ENCODE measurements at regions not wholly inside any gene's neighbourhood (a gene's known extent, or its start where the extent isn't known, plus 50 kb on each side); places are given as distances from the start of the nearest gene placed in this dataset.
A peak's percentile ranks its signal among the peaks of the same experiment; 100 is the strongest.

DNA sequence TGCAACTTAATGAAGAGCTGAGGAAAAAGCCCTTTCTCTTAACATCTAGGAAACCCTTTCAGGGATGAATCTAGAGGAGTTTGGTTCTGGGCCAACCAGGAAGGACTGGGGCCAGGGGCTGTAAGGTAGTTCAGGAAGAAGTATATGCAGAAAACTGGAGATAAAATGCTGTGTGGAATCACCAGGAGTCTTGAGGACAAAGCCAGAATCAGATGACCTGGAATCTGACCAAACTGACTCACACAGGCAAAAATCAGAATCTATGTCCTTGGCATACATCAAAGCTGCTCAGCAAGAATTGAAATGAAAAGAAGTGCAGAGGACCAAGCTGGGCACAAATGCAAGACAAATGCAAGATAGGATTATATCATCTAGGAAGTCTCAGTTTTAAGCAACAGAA lies 59.4 kb upstream of the ATP2C1 start:
- no peaks in the 10 kb centered on the region for H3K27me3 ChIP-seq (ENCODE audit: control insufficient read depth in 1 of 2, insufficient read depth in 2 of 2, low read length in 1 of 2)
- no peaks in the 10 kb centered on the region for H3K36me3 ChIP-seq (ENCODE audit: control insufficient read depth in 1 of 2, insufficient read depth in 2 of 2, low read length in 1 of 2)
- DNase-seq = no peak
- H3K27ac ChIP-seq (ENCODE audit: low read depth in 1 of 2, low read length in 2 of 2) = no peak overlapping the region
- H3K4me1 ChIP-seq (ENCODE audit: control insufficient read depth in 1 of 2, insufficient read depth in 2 of 2, low read length in 2 of 2) = peaks cover 0 to 2% of the 10 kb centered on the region in 2 donors
- intact Hi-C loops (cut with DNase I) = no loop called here
- H3K4me3 ChIP-seq (ENCODE audit: low read length in 2 of 2) = no peak overlapping the region
- ATAC-seq (ENCODE audit: low FRiP score) = no peak
- no peaks in the 10 kb centered on the region for H3K9me3 ChIP-seq (ENCODE audit: control insufficient read depth, low read length)

GRCh38 chr3:130835483-130835882 lies 58.4 kb upstream of the ATP2C1 start:
- Histone ChIP-seq H3K36me3 (ENCODE audit: control insufficient read depth in 1 of 2, insufficient read depth in 2 of 2, low read length in 1 of 2) (no peaks in the 10 kb centered on the region), H3K4me3 (ENCODE audit: low read length in 2 of 2) (no peak overlapping the region), H3K9me3 (ENCODE audit: control insufficient read depth, low read length) (no peaks in the 10 kb centered on the region), H3K27me3 (ENCODE audit: control insufficient read depth in 1 of 2, insufficient read depth in 2 of 2, low read length in 1 of 2) (no peaks in the 10 kb centered on the region), H3K27ac (ENCODE audit: low read depth in 1 of 2, low read length in 2 of 2) (no peak overlapping the region), H3K4me1 (ENCODE audit: control insufficient read depth in 1 of 2, insufficient read depth in 2 of 2, low read length in 2 of 2) (peaks cover 0 to 2% of the 10 kb centered on the region in 2 donors)
- DNase-seq (no peak), ATAC-seq (ENCODE audit: low FRiP score) (no peak)
- intact Hi-C loops (cut with DNase I) = no loop called here
- WGBS, 2 donors = 90 to 94% methylated on average over 4 of the region's 4 CpGs

DNA sequence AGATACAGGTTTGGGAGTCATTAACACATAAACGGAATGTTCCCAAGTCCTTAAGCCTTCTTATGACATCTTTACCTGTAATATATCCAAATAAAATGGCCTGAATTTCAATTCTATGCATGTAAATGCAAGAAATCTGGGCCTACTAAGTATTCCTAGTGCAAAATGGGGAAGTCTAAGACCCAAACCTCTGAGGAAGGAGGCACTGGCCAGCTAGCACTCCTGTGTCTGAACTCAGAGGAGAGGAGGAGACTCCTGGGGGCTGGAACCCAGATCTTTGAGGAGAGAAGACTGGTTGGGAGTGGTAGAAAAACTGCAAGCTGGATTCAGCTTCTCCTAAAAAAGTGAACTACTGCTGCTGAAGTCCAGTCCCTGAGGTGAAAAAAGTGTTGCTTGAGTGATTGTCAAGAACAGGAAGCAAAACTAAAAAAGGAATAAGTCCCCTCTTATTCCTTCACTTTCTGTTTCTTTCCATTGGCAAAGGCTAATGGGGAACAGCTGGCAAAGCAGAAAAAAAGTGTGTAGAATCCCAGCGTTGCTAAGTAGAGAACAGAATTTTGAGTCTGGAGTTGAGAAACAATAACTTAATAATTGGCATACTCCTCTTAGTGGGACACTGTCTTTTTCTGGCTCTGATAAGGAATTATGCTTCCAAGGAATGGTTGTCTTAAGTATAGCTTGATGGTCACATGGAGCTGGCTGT lies 54.8 kb upstream of the ATP2C1 start:
- Histone ChIP-seq H3K27me3 (ENCODE audit: control insufficient read depth in 1 of 2, insufficient read depth in 2 of 2, low read length in 1 of 2) (no peaks in the 10 kb centered on the region), H3K4me3 (ENCODE audit: low read length in 2 of 2) (no peak overlapping the region), H3K36me3 (ENCODE audit: control insufficient read depth in 1 of 2, insufficient read depth in 2 of 2, low read length in 1 of 2) (no peaks in the 10 kb centered on the region), H3K4me1 (ENCODE audit: control insufficient read depth in 1 of 2, insufficient read depth in 2 of 2, low read length in 2 of 2) (peaks cover 0 to 2% of the 10 kb centered on the region in 2 donors), H3K27ac (ENCODE audit: low read depth in 1 of 2, low read length in 2 of 2) (peak overlapping the region in 1 of 2 donors; percentile 12), H3K9me3 (ENCODE audit: control insufficient read depth, low read length) (no peaks in the 10 kb centered on the region)
- ATAC-seq (ENCODE audit: low FRiP score) (no peak), DNase-seq (no peak)
- intact Hi-C loops (cut with DNase I) = no loop called here
- 45 to 48% methylated on average over 2 of the region's 2 CpGs for WGBS, 2 donors

DNA sequence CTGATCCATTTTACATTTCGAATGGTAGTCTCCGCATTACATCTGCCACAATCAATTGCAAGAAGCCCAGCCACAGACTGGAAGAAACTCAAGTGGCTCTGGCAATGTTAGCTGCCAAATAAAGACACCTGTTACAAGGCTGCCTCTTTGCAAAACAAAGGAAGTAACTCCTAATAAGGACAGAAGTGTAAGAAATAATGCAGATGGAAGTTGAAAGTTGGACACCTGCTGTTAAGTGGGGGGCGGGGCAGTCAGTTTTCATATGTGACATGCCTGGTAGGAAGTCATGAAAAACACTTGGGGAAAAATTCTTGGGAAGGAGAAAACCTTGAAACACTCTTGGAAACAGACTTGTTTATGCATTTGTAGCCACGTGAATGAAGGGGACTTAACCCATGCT lies 54.1 kb upstream of the ATP2C1 start:
- H3K27me3 ChIP-seq (ENCODE audit: control insufficient read depth in 1 of 2, insufficient read depth in 2 of 2, low read length in 1 of 2) = no peaks in the 10 kb centered on the region
- DNase-seq (no peak), ATAC-seq (ENCODE audit: low FRiP score) (no peak)
- intact Hi-C loops (cut with DNase I) = no loop called here
- H3K9me3 ChIP-seq (ENCODE audit: control insufficient read depth, low read length) = no peaks in the 10 kb centered on the region
- H3K27ac ChIP-seq (ENCODE audit: low read depth in 1 of 2, low read length in 2 of 2) = no peak overlapping the region
- WGBS, 2 donors = 41 to 44% methylated on average over 4 of the region's 4 CpGs
- peaks cover 0 to 2% of the 10 kb centered on the region in 2 donors for H3K4me1 ChIP-seq (ENCODE audit: control insufficient read depth in 1 of 2, insufficient read depth in 2 of 2, low read length in 2 of 2)
- no peak overlapping the region for H3K4me3 ChIP-seq (ENCODE audit: low read length in 2 of 2)
- no peaks in the 10 kb centered on the region for H3K36me3 ChIP-seq (ENCODE audit: control insufficient read depth in 1 of 2, insufficient read depth in 2 of 2, low read length in 1 of 2)

DNA sequence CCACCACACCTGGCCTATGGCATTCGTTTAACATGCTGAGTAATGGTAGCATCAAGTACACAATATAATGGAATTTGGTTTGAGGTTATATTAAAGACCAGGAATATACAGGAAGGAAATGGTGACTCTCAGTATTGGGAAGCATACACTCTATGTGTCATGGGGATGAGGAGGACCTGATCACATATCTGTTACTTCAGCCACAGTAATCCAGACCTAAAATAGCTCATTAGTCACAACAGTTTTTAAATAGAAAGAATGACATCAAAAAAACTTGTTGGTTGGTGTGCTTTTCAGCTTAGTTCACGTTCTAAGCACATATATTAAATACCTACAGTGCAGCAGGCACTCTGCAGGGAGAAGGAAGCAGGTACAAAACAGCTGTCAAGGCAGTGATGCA lies 52.5 kb upstream of the ATP2C1 start:
- H3K36me3 ChIP-seq (ENCODE audit: control insufficient read depth in 1 of 2, insufficient read depth in 2 of 2, low read length in 1 of 2) = no peaks in the 10 kb centered on the region
- 47 to 48% methylated on average over 2 of the region's 2 CpGs for WGBS, 2 donors
- H3K27ac ChIP-seq (ENCODE audit: low read depth in 1 of 2, low read length in 2 of 2) = no peak overlapping the region
- intact Hi-C loops (cut with DNase I) = no loop called here
- peaks cover 0 to 2% of the 10 kb centered on the region in 2 donors for H3K4me1 ChIP-seq (ENCODE audit: control insufficient read depth in 1 of 2, insufficient read depth in 2 of 2, low read length in 2 of 2)
- ATAC-seq (ENCODE audit: low FRiP score) = no peak
- no peaks in the 10 kb centered on the region for H3K27me3 ChIP-seq (ENCODE audit: control insufficient read depth in 1 of 2, insufficient read depth in 2 of 2, low read length in 1 of 2)
- H3K9me3 ChIP-seq (ENCODE audit: control insufficient read depth, low read length) = no peaks in the 10 kb centered on the region
- H3K4me3 ChIP-seq (ENCODE audit: low read length in 2 of 2) = no peak overlapping the region
- DNase-seq = no peak

GRCh38 chr3:130843441-130843840 lies 50.4 kb upstream of the ATP2C1 start:
- DNase-seq (no peak), ATAC-seq (ENCODE audit: low FRiP score) (no peak)
- Histone ChIP-seq H3K4me3 (ENCODE audit: low read length in 2 of 2) (no peak overlapping the region), H3K9me3 (ENCODE audit: control insufficient read depth, low read length) (no peaks in the 10 kb centered on the region), H3K36me3 (ENCODE audit: control insufficient read depth in 1 of 2, insufficient read depth in 2 of 2, low read length in 1 of 2) (no peaks in the 10 kb centered on the region), H3K4me1 (ENCODE audit: control insufficient read depth in 1 of 2, insufficient read depth in 2 of 2, low read length in 2 of 2) (peaks cover 0 to 2% of the 10 kb centered on the region in 2 donors), H3K27me3 (ENCODE audit: control insufficient read depth in 1 of 2, insufficient read depth in 2 of 2, low read length in 1 of 2) (no peaks in the 10 kb centered on the region), H3K27ac (ENCODE audit: low read depth in 1 of 2, low read length in 2 of 2) (no peak overlapping the region)
- WGBS, 2 donors = 64 to 65% methylated on average over 1 of the region's 1 CpG
- intact Hi-C loops (cut with DNase I) = no loop called here

All from aorta (tissue), 5 donors.